ENCODE measurements at regions not wholly inside any gene's neighbourhood (a gene's known extent, or its start where the extent isn't known, plus 50 kb on each side); places are given as distances from the start of the nearest gene placed in this dataset.

DNA sequence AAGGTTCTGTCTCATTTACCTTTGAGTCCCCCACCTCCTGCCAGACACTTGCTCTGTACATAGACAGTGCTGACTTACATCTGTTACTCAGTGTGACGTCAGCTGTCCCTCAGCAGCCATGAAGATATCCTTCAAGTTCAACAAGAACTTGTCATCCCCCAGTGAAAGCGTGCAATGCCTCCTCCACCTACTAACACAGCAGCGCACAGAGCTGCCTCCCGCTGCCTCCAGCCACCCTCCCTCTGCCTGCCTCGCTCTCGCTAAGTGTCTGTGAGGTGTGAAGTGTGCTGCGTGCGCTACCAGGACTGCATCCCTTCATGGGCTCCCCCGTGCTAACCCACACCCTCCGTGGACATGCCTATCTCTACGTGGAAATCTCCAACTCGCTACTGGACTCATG, 621.4 kb downstream of the BRD1 start:
- TF ChIP-seq POLR2A (IDR thresholded peaks at IDR 0.05; ENCODE audit: borderline replicate concordance, extremely low read depth, insufficient read depth, insufficient read length) (no peak), RAD21 (IDR thresholded peaks at IDR 0.05; ENCODE audit: low read depth) (no peak), SIN3A (IDR thresholded peaks at IDR 0.05; ENCODE audit: low read depth) (no peak), ZNF274 (IDR thresholded peaks at IDR 0.05; ENCODE audit: low read depth, low read length) (no peak)
- TF ChIP-seq, protein P1, sequence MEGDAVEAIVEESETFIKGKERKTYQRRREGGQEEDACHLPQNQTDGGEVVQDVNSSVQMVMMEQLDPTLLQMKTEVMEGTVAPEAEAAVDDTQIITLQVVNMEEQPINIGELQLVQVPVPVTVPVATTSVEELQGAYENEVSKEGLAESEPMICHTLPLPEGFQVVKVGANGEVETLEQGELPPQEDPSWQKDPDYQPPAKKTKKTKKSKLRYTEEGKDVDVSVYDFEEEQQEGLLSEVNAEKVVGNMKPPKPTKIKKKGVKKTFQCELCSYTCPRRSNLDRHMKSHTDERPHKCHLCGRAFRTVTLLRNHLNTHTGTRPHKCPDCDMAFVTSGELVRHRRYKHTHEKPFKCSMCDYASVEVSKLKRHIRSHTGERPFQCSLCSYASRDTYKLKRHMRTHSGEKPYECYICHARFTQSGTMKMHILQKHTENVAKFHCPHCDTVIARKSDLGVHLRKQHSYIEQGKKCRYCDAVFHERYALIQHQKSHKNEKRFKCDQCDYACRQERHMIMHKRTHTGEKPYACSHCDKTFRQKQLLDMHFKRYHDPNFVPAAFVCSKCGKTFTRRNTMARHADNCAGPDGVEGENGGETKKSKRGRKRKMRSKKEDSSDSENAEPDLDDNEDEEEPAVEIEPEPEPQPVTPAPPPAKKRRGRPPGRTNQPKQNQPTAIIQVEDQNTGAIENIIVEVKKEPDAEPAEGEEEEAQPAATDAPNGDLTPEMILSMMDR (IDR thresholded peaks at IDR 0.05 in 2 of 3, conservative IDR thresholded peaks at IDR 0.05 in 1 of 3; ENCODE audit: borderline replicate concordance in 1 of 3, insufficient read depth in 1 of 3, low read depth in 2 of 3, low read length in 2 of 3) = no peak
